Upper lobe of left lung (tissue), 6 donors: ENCODE measurements at regions not wholly inside any gene's neighbourhood (a gene's known extent, or its start where the extent isn't known, plus 50 kb on each side); places are given as distances from the start of the nearest gene placed in this dataset.

Source experiments
- ATAC-seq, 2 donors: fragments of 200-7000 bp; cut with Tn5 transposase; one replicate each; pipeline ENCODE4 v1.9.1; 2022; ENCODE audit warnings: mild to moderate bottlenecking in 2 of 2, moderate library complexity in 2 of 2; ENCODE audit not compliant: low FRiP score in 2 of 2
- DNase-seq, 2 donors: peaks; one replicate each; pipeline ENCODE4 v3.0.0-alpha.2; 2019 to 2020
- H3K27ac ChIP-seq, 4 donors: fragments of 200-600 bp; sonication (generic); one replicate each; pipeline ENCODE4 v1.5.1; 2016 to 2019
- H3K27me3 ChIP-seq, 4 donors: fragments of 200-600 bp; sonication (generic); one replicate each; pipeline ENCODE4 v1.5.1; 2017 to 2019
- H3K36me3 ChIP-seq, 4 donors: fragments of 200-600 bp; sonication (generic); one replicate each; pipeline ENCODE4 v1.5.1; 2016 to 2019
- H3K4me1 ChIP-seq, 4 donors: fragments of 200-600 bp; sonication (generic); one replicate each; pipeline ENCODE4 v1.5.1; 2018 to 2019
- H3K4me3 ChIP-seq, 4 donors: fragments of 200-600 bp; sonication (generic); one replicate each; pipeline ENCODE4 v1.5.1; 2017 to 2019; ENCODE audit warnings: mild to moderate bottlenecking in 2 of 4, moderate library complexity in 1 of 4
- H3K9me3 ChIP-seq, 4 donors: fragments of 200-600 bp; sonication (generic); one replicate each; pipeline ENCODE4 v1.5.1; 2018 to 2019
- EP300 ChIP-seq, 4 donors: sonication (generic); formaldehyde crosslinking; IDR thresholded peaks; one replicate each; pipeline ENCODE4 v1.5.1; 2017; ENCODE audit warnings: antibody characterized with exemption in 4 of 4, control low read depth in 2 of 4
- POLR2A ChIP-seq, 4 donors: fragments of 450-650 bp; IDR thresholded peaks; one replicate each; pipeline ENCODE4 v1.5.1; 2016 to 2017; ENCODE audit warnings: antibody characterized with exemption in 4 of 4, mild to moderate bottlenecking in 2 of 4
- POLR2AphosphoS5 ChIP-seq, 2 donors: sonication (generic); formaldehyde crosslinking; IDR thresholded peaks; one replicate each; pipeline ENCODE4 v1.5.1; 2017; ENCODE audit warnings: antibody characterized with exemption in 2 of 2
- WGBS, 2 donors: methylation state at CpG; one replicate each; pipeline ENCODE4 v1.1.5; 2017 to 2018; 5-methylcytosine and 5-hydroxymethylcytosine counted together
- TF ChIP-seq, protein P1 (sequence below), 6 experiments: fragments of 450-650 bp in 4 of 6; fragments of 200-600 bp in 2 of 6; sonication (generic) in 2 of 6; IDR thresholded peaks; one replicate each; pipeline ENCODE4 v1.5.1; 2016 to 2019; ENCODE audit warnings: antibody characterized with exemption in 6 of 6
- donor health status: DM: no; HTN: no; CAD: no; lungs with moderate emphysema.
- donor health status: DM: no; HTN: yes; CAD: no; lungs with severe emphysema.

DNA sequence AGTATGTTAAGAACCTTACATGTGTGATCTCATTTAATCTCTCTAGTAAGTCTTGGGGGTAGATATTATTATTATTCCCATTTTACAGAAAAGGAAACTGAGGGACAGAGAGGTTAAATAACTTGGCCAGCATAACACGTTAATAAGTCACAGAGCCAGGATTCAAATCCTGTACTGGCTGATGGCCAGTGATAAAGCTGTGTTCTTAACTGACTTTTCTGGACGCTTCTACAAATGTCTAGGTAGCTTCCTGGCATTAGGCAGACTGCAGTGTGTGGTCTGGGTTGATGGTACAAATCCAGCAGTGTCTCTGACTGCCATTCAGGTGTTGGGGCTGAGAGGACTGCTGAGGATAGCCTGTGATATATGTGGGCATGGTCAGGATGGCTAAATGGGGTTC lies 125.8 kb upstream of the CXCL14 start:
- no peak for DNase-seq
- no peak overlapping the region for H3K4me3 ChIP-seq
- no peaks in the 10 kb centered on the region for H3K27me3 ChIP-seq
- H3K27ac ChIP-seq = no peak overlapping the region
- H3K36me3 ChIP-seq = no peaks in the 10 kb centered on the region
- no peak for ATAC-seq
- TF ChIP-seq, protein P1, sequence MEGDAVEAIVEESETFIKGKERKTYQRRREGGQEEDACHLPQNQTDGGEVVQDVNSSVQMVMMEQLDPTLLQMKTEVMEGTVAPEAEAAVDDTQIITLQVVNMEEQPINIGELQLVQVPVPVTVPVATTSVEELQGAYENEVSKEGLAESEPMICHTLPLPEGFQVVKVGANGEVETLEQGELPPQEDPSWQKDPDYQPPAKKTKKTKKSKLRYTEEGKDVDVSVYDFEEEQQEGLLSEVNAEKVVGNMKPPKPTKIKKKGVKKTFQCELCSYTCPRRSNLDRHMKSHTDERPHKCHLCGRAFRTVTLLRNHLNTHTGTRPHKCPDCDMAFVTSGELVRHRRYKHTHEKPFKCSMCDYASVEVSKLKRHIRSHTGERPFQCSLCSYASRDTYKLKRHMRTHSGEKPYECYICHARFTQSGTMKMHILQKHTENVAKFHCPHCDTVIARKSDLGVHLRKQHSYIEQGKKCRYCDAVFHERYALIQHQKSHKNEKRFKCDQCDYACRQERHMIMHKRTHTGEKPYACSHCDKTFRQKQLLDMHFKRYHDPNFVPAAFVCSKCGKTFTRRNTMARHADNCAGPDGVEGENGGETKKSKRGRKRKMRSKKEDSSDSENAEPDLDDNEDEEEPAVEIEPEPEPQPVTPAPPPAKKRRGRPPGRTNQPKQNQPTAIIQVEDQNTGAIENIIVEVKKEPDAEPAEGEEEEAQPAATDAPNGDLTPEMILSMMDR (IDR thresholded peaks at IDR 0.05) = no peak
- no peaks in the 10 kb centered on the region for H3K4me1 ChIP-seq
- no peaks in the 10 kb centered on the region for H3K9me3 ChIP-seq
- WGBS, 2 donors = 69 to 70% methylated on average over 2 of the region's 2 CpGs

DNA sequence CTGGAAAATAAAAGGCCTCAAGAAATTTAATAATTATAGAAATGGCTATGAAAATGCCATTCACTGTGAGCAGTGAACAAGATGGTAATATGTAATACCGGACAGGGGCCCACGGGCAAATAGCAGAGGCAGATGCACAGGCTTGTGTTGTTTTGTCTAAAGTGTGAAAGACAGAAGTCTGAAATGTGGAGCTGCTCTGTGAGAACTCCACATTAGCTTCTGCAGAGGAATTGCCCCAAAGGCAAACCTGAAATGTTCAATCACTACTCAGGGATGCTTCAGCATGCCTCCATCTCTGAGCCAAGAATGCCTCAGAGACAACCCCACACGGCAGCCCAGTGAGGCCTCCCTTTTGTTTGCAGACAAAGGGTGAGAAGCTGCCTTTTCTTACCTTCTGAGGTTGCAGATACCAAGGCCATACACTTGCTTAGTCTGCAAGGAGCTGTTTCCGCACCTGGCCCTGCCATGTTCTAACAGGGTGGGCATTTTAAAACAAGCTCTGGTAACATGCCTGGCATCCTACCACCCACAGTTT lies 124.3 kb upstream of the CXCL14 start:
- ATAC-seq = no peak

DNA sequence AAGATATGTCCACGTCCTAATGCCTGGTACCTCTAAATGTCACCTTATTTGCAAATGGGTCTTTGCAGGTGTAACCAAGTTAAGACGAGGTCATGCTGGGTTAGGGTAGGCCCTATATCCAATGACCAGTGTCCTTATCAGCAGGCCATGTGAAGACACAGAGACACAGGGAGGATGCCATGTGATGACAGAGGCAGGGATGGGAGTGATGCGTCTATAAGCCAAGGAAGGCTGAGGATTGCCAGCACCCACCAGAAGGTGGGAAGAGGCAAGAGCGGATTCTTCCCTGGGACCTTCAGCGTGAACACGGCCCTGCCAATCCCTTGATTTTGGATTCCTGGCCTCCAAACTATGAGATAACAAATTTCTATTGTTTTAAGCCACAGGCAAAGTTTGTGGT lies 123.4 kb upstream of the CXCL14 start:
- no peak overlapping the region for H3K27ac ChIP-seq
- TF ChIP-seq EP300 (IDR thresholded peaks at IDR 0.05) (no peak), POLR2AphosphoS5 (IDR thresholded peaks at IDR 0.05) (no peak), POLR2A (IDR thresholded peaks at IDR 0.05) (no peak)
- TF ChIP-seq, protein P1 (IDR thresholded peaks at IDR 0.05) = no peak
- H3K4me3 ChIP-seq = no peak overlapping the region
- DNase-seq (no peak), ATAC-seq (no peak)
- WGBS, 2 donors = 81 to 90% methylated on average over 6 of the region's 6 CpGs
- H3K4me1 ChIP-seq = no peaks in the 10 kb centered on the region
- no peaks in the 10 kb centered on the region for H3K9me3 ChIP-seq
- no peaks in the 10 kb centered on the region for H3K27me3 ChIP-seq
- no peaks in the 10 kb centered on the region for H3K36me3 ChIP-seq

More for the DNA sequence above, 124.3 kb upstream of the CXCL14 start:
- 75 to 87% methylated on average over 3 to 4 of the region's 4 CpGs for WGBS, 2 donors
- no peak overlapping the region for H3K27ac ChIP-seq
- no peaks in the 10 kb centered on the region for H3K36me3 ChIP-seq
- H3K9me3 ChIP-seq = no peaks in the 10 kb centered on the region
- no peak overlapping the region for H3K4me3 ChIP-seq
- no peak for TF ChIP-seq EP300 (IDR thresholded peaks at IDR 0.05)
- TF ChIP-seq POLR2AphosphoS5 (IDR thresholded peaks at IDR 0.05) = no peak
- TF ChIP-seq, protein P1 (IDR thresholded peaks at IDR 0.05) = no peak
- TF ChIP-seq POLR2A (IDR thresholded peaks at IDR 0.05) = no peak
- no peaks in the 10 kb centered on the region for H3K4me1 ChIP-seq
- no peak for DNase-seq
- H3K27me3 ChIP-seq = no peaks in the 10 kb centered on the region

DNA sequence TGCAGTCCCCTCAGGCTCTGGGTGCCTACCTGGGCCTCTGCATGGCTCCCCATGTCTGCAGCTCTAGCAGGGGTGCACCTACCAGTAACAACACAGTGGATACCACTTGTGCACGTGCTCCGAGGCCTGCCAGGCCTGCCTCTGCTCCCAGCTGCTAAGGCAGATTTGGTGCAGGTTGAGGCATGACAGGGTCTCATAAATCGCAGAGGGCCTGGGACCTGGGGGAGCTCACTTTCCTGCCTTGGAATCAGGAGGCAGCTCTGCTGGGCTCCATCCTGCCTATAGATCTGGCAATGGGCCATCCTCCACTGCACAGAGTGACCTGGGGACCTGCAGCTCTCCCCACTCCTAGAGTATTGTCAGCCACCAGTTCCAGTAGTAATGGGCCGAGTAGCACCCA lies 121.9 kb upstream of the CXCL14 start:
- Histone ChIP-seq H3K9me3 (no peaks in the 10 kb centered on the region), H3K36me3 (no peaks in the 10 kb centered on the region), H3K27ac (no peak overlapping the region), H3K4me3 (no peak overlapping the region), H3K27me3 (no peaks in the 10 kb centered on the region), H3K4me1 (no peaks in the 10 kb centered on the region)
- WGBS, 2 donors = 79 to 94% methylated on average over 4 of the region's 4 CpGs
- ATAC-seq = no peak
- no peak for DNase-seq
- TF ChIP-seq POLR2A (IDR thresholded peaks at IDR 0.05) (no peak), EP300 (IDR thresholded peaks at IDR 0.05) (no peak)
- TF ChIP-seq, protein P1 (IDR thresholded peaks at IDR 0.05) = no peak

DNA sequence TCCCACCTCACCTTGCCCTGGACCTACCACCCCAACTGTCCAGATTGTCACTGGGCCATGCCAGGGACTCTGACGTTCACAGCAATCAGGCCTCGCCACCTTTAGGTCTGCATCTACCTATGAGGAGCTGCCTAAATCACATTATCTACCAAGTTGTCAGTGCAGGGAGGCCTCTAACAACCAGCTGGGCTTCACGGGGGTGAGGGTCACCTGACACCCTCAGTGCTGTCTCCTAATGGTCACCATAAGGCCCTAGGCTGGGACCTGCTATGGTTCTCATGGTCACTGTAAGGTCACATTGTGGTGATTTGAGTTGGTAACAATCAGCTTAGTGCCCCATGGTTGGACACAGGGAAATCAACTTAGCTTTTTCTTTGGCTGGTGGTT lies 119.2 kb upstream of the CXCL14 start:
- no peaks in the 10 kb centered on the region for H3K4me1 ChIP-seq
- H3K36me3 ChIP-seq = no peaks in the 10 kb centered on the region
- no peak for TF ChIP-seq POLR2A (IDR thresholded peaks at IDR 0.05)
- TF ChIP-seq, protein P1 (IDR thresholded peaks at IDR 0.05) = no peak
- TF ChIP-seq POLR2AphosphoS5 (IDR thresholded peaks at IDR 0.05) = no peak
- TF ChIP-seq EP300 (IDR thresholded peaks at IDR 0.05) = no peak
- no peaks in the 10 kb centered on the region for H3K9me3 ChIP-seq
- H3K4me3 ChIP-seq = no peak overlapping the region
- no peaks in the 10 kb centered on the region for H3K27me3 ChIP-seq
- WGBS, 2 donors = 64 to 100% methylated on average over 1 to 3 of the region's 3 CpGs
- ATAC-seq (no peak), DNase-seq (no peak)
- H3K27ac ChIP-seq = no peak overlapping the region
